Endothelial cell of umbilical vein (primary cell): ENCODE measurements at regions not wholly inside any gene's neighbourhood (a gene's known extent, or its start where the extent isn't known, plus 50 kb on each side); places are given as distances from the start of the nearest gene placed in this dataset.

ENCODE experiments used
- BruUV-seq: library from RNA; stranded (reverse); fragments of 400-500 nt; replicated peaks from 2 replicates; lab custom pipeline; 2021; lab: Mats Ljungman, UMichigan
- CTCF ChIA-PET: fragments of 300-600, 350-600 bp; sonication (Branson Sonifier 250); formaldehyde crosslinking; loops from one replicate; lab custom pipeline; 2021; ENCODE audit warnings: antibody characterized with exemption, inconsistent platforms; lab: Charles Lee
- POLR2A ChIA-PET: fragments of 300-600, 350-600 bp; sonication (Branson Sonifier 250); formaldehyde crosslinking; loops from one replicate; lab custom pipeline; 2021; ENCODE audit warnings: antibody characterized with exemption, inconsistent platforms; lab: Charles Lee
- DNase-seq: peaks from one replicate; pipeline ENCODE4 v3.0.0-alpha.2; 2011; ENCODE audit warnings: low read depth, low spot score
- FAIRE-seq: peaks from 2 replicates; lab custom pipeline; 2011; peaks lifted over from hg19 to GRCh38; lab: Jason Lieb, UNC
- H2AFZ ChIP-seq: 2 replicates; pipeline ENCODE4 v1.6.0; 2012; ENCODE audit warnings: low read depth, low read length, control low read depth, inconsistent platforms
- H3K27ac ChIP-seq: 2 replicates; pipeline ENCODE4 v1.5.1; 2011; ENCODE audit warnings: low read depth, mild to moderate bottlenecking, control low read depth, low read length, moderate library complexity; ENCODE audit not compliant: insufficient read depth
- H3K27me3 ChIP-seq, 2 experiments: 2 replicates each; pipeline versions ENCODE4 v1.6.0 to v1.6.1; 2011; ENCODE audit warnings: low read length in 2 of 2, mixed read lengths in 1 of 2; ENCODE audit not compliant: control insufficient read depth in 2 of 2, insufficient read depth in 2 of 2
- H3K36me3 ChIP-seq, 2 experiments: 2 replicates in 1 of 2; 3 replicates in 1 of 2; pipeline ENCODE4 v1.5.1; 2011; ENCODE audit warnings: low read length in 2 of 2, mild to moderate bottlenecking in 1 of 2, moderate library complexity in 1 of 2; ENCODE audit not compliant: control insufficient read depth in 2 of 2, insufficient read depth in 2 of 2; ENCODE audit errors: extremely low read depth in 1 of 2
- H3K4me1 ChIP-seq: 3 replicates; pipeline ENCODE4 v1.5.1; 2011; ENCODE audit warnings: mild to moderate bottlenecking, low read length; ENCODE audit not compliant: control insufficient read depth, insufficient read depth; ENCODE audit errors: extremely low read depth
- H3K4me2 ChIP-seq: 2 replicates; pipeline ENCODE4 v1.6.1; 2011; ENCODE audit warnings: low read length, control low read depth, mixed read lengths; ENCODE audit not compliant: insufficient read depth
- H3K4me3 ChIP-seq, 3 experiments: fragments of 200-600 bp in 1 of 3; sonication (generic), shearing (Covaris generic) in 1 of 3; replicated peaks in 1 of 3; 2 replicates each; pipeline ENCODE4 v1.5.1; 2011 to 2016; ENCODE audit warnings: control low read depth in 3 of 3, low read length in 3 of 3, mild to moderate bottlenecking in 2 of 3, inconsistent platforms in 1 of 3, low read depth in 1 of 3, moderate library complexity in 1 of 3; ENCODE audit not compliant: insufficient read depth in 1 of 3
- H3K79me2 ChIP-seq: 2 replicates; pipeline ENCODE4 v1.6.0; 2012; ENCODE audit warnings: low read length, inconsistent platforms; ENCODE audit not compliant: control insufficient read depth, insufficient read depth
- H3K9ac ChIP-seq: replicated peaks from 2 replicates; pipeline ENCODE3; 2011; ENCODE audit warnings: low read length, control low read depth; ENCODE audit not compliant: insufficient read depth; ENCODE audit errors: extremely low read depth
- H3K9me1 ChIP-seq: replicated peaks from 3 replicates; pipeline ENCODE4 v1.6.0; 2011; ENCODE audit warnings: mild to moderate bottlenecking, low read length; ENCODE audit not compliant: control insufficient read depth, insufficient read depth; ENCODE audit errors: extremely low read depth
- H3K9me3 ChIP-seq: replicated peaks from 2 replicates; pipeline ENCODE4 v1.5.1; 2012; ENCODE audit warnings: low read length, inconsistent platforms; ENCODE audit not compliant: control insufficient read depth, insufficient read depth
- H4K20me1 ChIP-seq: replicated peaks from 2 replicates; pipeline ENCODE3; 2011; ENCODE audit warnings: mild to moderate bottlenecking, low read length; ENCODE audit not compliant: control insufficient read depth, insufficient read depth; ENCODE audit errors: extremely low read depth
- CTCF ChIP-seq, 2 donors: IDR thresholded peaks; 1 replicate in 1 of 2; 2 replicates in 1 of 2; pipeline ENCODE4 v1.5.1; 2011; ENCODE audit warnings: low read length in 2 of 2, mild to moderate bottlenecking in 2 of 2, moderate library complexity in 2 of 2, control low read depth in 1 of 2, inconsistent platforms in 1 of 2, low read depth in 1 of 2; ENCODE audit not compliant: insufficient read depth in 1 of 2; ENCODE audit errors: extremely low read depth in 1 of 2
- EZH2 ChIP-seq: IDR thresholded peaks from 2 replicates; pipeline ENCODE4 v1.6.1; 2012; ENCODE audit warnings: borderline replicate concordance, low read depth, mild to moderate bottlenecking, moderate library complexity, low read length, inconsistent platforms; ENCODE audit not compliant: severe bottlenecking
- FOS ChIP-seq: IDR thresholded peaks from 2 replicates; pipeline ENCODE4 v1.6.1; 2011; ENCODE audit warnings: mild to moderate bottlenecking, low read length, moderate library complexity, borderline replicate concordance; ENCODE audit not compliant: insufficient read depth
- GATA2 ChIP-seq: IDR thresholded peaks from 2 replicates; pipeline ENCODE4 v1.7.0; 2011; ENCODE audit warnings: low read depth, mild to moderate bottlenecking, moderate library complexity, mixed read lengths, low read length; ENCODE audit not compliant: insufficient read length, insufficient read depth
- JUN ChIP-seq: IDR thresholded peaks from 2 replicates; pipeline ENCODE4 v1.6.1; 2011; ENCODE audit warnings: borderline replicate concordance, low read depth; ENCODE audit not compliant: insufficient read length, insufficient read depth
- MAX ChIP-seq: IDR thresholded peaks from 2 replicates; pipeline ENCODE4 v1.6.1; 2011; ENCODE audit not compliant: insufficient read depth, insufficient read length
- MYC ChIP-seq: IDR thresholded peaks from one replicate; pipeline ENCODE4 v1.6.1; 2011; ENCODE audit warnings: mild to moderate bottlenecking, low read depth, low read length
- POLR2A ChIP-seq: IDR thresholded peaks from 2 replicates; pipeline ENCODE4 v1.6.1; 2012; ENCODE audit warnings: low read depth, mild to moderate bottlenecking, control low read depth, low read length
- POLR2AphosphoS5 ChIP-seq: IDR thresholded peaks from 2 replicates; pipeline ENCODE4 v1.6.1; 2012; ENCODE audit warnings: low read depth, mild to moderate bottlenecking, control low read depth, low read length, moderate library complexity; ENCODE audit not compliant: insufficient read depth
- dilution Hi-C: fragments of 300-500 bp; cut with MboI; formaldehyde crosslinking; loops from one replicate; pipeline ENCODE4 v1.15.0; 2019; ENCODE audit warnings: low sequenced_read_pairs; ENCODE audit not compliant: extremely low pct_ligation_motif_present
- intact Hi-C: fragments of 100-400 bp; cut with micrococcal nuclease; formaldehyde crosslinking; loops from one replicate; pipeline ENCODE4 v1.10.0; 2022

- BruUV-seq, result no TSS peak
- Histone ChIP-seq H3K79me2 (no peaks in the 10 kb centered on the region), H3K9me1 (no peaks in the 10 kb centered on the region), H3K27me3 (no peaks in the 10 kb centered on the region), H3K9me3 (no peaks in the 10 kb centered on the region), H3K4me1 (no peaks in the 10 kb centered on the region), H3K4me3 (no peak overlapping the region), H3K4me2 (no peak overlapping the region), H3K27ac (no peak overlapping the region), H4K20me1 (no peaks in the 10 kb centered on the region), H3K36me3 (no peaks in the 10 kb centered on the region), H2AFZ (no peak overlapping the region), H3K9ac (no peak overlapping the region)
- POLR2A ChIA-PET, result no interaction called here
- intact Hi-C loops (no loop called here), dilution Hi-C loops (no loop called here)
- CTCF ChIA-PET, result no interaction called here
- DNase-seq (no peak), FAIRE-seq (no peak)
- TF ChIP-seq POLR2AphosphoS5 (no peak), CTCF (IDR thresholded peaks at IDR 0.05; ENCODE audit: extremely low read depth in 1 of 2, insufficient read depth in 1 of 2, low read depth in 1 of 2, low read length in 2 of 2) (no peak)
These were observed 158.0 kb downstream of the SH2D1A start for GRCh38 chrX:124504111-124504983.

GRCh38 chrX:124506066-124506465 is 159.7 kb downstream of the SH2D1A start:
- ChIA-PET CTCF (no interaction called here), POLR2A (no interaction called here)
- no peak overlapping the region for H3K4me3 ChIP-seq
- no peak overlapping the region for H3K4me2 ChIP-seq
- H3K9me3 ChIP-seq, result no peaks in the 10 kb centered on the region
- FAIRE-seq (no peak), DNase-seq (no peak)
- intact Hi-C loops (no loop called here), dilution Hi-C loops (no loop called here)
- no peaks in the 10 kb centered on the region for H3K36me3 ChIP-seq
- no peak for TF ChIP-seq POLR2AphosphoS5
- TF ChIP-seq EZH2, result no peak
- no peak for TF ChIP-seq GATA2
- TF ChIP-seq JUN, result no peak
- TF ChIP-seq MAX, result no peak
- no peak for TF ChIP-seq POLR2A
- no peak for TF ChIP-seq FOS
- no peak for TF ChIP-seq MYC
- no peak for TF ChIP-seq CTCF (IDR thresholded peaks at IDR 0.05; ENCODE audit: extremely low read depth in 1 of 2, insufficient read depth in 1 of 2, low read depth in 1 of 2, low read length in 2 of 2)
- no peak overlapping the region for H3K9ac ChIP-seq
- no peaks in the 10 kb centered on the region for H3K9me1 ChIP-seq
- no peak overlapping the region for H3K27ac ChIP-seq
- no TSS peak for BruUV-seq
- H4K20me1 ChIP-seq, result no peaks in the 10 kb centered on the region
- H3K4me1 ChIP-seq, result no peaks in the 10 kb centered on the region
- no peak overlapping the region for H2AFZ ChIP-seq
- no peaks in the 10 kb centered on the region for H3K27me3 ChIP-seq
- no peaks in the 10 kb centered on the region for H3K79me2 ChIP-seq
